ENCODE measurements at regions not wholly inside any gene's neighbourhood (a gene's known extent, or its start where the extent isn't known, plus 50 kb on each side); places are given as distances from the start of the nearest gene placed in this dataset.
"Not testable (repeated sequence)": the region's sequence is repeated elsewhere in the genome, so short reads cannot be mapped to it uniquely, and the experiment has no call there.

DNA sequence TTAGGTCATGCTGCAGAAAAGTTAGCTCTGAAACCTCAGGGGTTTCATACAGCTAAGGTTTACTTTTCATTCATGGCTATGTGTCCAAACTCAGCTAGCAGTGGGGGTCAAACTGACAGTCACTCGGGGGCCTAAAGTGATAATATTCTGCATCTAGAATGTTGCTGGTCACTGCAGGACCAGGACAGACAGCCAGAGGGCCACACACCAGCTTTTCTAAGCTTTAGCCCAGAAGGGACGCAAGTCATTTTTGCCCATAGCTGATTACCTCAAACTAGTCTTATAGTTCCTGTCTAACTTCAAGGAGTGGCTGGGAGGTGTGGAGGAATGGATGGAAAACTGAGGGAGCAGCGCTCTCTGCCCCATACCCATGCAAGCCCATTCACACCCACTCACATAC lies 163.0 kb upstream of the NLRP1 start:
- no peak for DNase-seq (ENCODE audit: low spot score)

DNA sequence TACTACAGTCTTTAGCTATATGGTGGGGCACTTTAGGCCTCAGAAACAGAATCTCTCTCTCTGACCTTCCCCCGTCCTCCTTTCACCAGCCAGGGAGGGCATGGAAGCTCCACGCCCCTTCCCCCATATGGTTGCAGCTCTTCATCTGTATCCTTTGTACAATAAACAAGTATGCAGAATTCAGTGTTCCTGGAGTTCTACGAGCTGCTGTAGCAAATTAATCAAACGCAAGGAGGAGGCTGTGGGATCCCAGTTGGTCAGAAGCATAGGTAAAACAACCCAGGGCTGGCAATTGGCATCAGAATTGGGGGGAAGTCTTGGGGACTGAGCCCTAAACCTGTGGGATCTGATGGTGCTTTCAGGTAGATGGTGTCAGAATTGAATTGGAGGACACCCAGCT lies 163.7 kb upstream of the NLRP1 start:
- no peak for DNase-seq (ENCODE audit: low spot score)

DNA sequence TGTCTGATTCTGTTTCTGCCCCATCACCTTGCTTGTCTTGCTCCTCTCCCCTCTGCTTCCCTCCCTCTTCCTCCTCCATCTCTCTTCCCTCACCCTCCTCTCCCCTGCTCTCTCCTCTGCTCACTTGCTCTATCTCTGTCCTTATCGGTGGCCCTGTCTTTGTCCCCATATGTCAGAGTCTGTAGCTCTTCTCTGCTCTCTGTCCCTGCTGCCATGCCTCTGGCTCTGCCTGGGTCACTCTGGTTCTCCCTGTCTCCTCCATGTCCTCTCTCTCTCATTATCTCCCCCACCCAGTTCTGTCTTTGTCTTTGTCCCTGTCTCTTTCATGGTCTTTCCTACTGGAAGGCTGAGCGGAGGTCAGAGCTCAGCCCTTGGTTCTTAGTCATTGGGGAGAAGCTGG lies 169.1 kb upstream of the NLRP1 start:
- DNase-seq (ENCODE audit: low spot score) = no peak

DNA sequence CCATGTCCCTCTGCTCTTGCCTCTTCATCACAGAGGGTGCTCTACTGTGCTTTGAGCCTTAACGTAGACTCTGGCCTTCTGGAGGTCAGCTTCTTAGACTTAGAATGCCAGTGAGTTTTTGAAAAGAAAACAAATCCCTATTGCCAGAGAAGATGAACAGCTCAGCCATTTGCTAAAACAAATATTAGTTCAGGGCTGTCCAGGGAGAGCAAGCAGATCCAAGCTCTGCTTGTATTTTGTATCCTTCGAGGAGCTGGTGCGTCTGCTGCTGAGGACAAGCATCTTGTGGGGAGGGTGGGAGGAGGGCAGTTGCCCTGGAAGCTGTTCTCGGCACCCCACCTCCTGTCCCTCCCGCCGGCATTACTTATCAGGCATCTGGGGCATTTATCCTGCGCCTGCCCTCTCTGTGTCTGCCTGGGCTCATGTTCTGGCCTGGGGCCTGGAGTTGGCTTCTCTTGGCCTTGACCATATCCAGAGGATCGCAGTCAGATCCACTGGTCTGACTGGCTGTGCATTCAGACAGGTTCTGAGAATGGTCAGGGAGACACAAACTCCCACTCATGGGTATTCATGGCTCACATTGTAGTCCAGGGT lies 173.1 kb upstream of the NLRP1 start:
- no peak for DNase-seq (ENCODE audit: low spot score)

DNA sequence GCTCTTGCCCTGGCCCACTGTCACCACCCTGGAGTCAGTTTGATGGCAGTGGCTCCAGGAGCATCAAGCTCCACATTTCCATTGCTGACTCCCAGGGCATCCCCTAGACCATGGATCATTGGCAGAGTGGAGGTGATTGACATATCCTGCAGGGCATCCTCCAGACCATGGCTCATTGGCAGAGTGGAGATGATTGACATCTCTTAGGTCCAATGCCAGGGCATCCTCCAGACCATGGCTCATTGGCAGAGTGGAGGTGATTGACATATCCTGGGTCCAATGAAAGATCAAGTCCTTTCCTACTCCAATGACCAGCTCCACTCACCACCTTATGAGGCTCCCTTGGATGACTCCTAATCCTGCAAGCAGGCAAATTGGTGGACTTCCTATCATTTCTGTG lies 174.3 kb upstream of the NLRP1 start:
- no peak for DNase-seq (ENCODE audit: low spot score)

DNA sequence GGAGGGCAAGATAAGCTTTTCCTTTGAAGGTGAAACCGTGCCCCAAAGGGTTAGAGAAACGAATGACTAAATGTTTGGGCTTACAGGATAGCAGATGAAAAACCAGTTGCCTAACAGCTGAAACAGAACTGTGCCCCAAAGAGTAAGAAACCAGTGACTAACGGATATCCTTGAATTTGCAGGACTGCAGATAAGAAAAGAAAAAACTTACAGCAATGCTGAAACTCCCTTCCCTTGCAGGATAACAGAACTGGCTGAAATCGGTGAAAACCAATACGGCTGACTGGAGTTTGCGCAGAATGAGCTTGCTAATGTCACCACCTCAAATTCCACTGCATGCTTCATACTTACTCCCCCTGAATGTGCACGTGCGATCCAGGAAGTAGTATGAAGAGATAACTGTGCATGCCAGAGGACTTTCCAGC lies 175.2 kb upstream of the NLRP1 start:
- no peak for DNase-seq (ENCODE audit: low spot score)

DNA sequence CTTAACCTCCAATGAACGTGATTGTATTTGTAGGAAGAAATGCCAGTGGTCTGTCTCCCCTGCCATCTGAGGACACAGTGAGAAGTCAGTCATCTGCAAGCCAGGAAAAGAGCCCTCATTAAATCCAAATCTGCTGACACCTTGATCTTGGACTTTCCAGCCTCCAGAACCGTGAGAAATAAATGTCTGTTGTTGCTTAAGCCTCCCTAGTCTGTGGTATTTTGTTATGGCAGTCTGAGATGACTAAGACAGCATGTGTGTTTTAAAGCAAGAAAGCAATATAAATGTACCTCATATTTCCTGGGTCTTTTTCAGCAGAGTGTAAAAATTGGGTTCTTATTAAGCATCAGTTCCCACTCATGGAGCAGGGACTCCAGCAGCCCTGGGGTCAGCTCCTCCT lies 177.9 kb upstream of the NLRP1 start:
- DNase-seq (ENCODE audit: low spot score) = no peak

DNA sequence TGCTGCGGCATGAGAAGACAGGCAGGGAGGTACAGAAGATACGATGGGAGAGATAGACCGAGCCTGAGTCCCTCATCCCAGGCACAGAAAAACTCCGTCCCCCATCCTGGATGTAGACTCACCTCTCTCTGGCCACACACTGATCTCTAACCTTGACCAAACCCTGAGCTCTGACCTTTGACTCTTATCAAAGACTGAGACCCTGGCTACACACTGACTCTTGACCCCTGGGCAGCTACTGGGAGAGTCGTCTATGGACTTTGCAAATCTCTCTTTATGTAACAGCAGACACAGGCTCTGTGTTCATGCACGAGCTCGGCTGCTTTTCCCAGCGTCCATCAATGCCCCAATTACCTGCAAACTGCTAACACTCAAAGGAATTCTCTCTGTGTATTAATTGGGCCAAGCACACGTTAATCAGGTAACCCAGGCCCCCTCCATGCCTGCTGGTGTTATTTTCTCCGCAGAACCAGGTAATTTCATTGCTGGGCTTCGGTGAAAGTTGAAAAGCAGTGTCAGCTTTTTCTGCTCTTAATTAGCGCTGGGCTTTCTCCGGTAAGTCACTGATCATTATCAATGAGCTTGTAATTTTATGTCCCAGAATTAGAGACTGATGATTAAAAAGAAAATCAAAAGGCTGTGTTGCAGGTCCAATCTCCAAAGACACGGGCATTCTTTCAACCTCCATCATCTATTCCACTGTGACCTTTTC lies 179.4 kb upstream of the NLRP1 start:
- no peak for DNase-seq (ENCODE audit: low spot score)

DNA sequence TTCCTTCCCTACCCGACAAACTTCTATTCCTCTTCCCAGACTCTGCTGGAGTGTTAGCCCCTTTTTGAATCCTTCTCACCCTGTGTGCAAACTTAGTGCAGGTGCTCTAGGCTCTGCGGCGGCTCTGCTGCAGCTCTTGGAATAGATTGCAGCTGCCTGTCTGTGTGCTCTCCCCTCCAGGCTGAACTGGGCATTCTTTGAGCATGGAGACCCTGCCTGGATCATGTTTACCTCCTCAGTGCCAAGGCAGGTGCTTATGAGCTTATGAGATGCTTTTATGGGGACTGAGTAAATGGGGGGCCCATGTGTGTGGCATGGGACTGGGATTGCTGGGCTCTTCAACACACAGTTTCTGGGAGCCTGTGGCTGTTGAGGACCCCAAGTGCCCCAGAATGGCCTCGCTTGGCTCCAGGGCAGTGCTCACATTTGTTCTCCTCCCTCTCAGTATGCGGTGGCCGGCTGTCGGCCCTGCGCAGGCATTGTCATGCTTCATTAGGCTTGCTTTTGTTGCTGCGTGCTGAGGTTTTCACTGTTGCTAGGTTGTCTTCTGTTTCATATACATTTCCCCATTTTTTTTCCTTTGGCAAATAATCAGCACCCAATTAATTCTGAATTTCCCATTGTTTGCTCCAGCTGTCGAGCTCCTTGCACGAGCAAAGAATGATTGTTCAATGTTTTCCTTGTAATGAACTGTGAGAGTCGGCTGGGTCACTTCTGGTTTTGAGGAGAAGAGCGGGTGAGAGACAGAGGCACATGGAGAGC lies 185.5 kb upstream of the NLRP1 start:
- DNase-seq (ENCODE audit: low spot score) = no peak

DNA sequence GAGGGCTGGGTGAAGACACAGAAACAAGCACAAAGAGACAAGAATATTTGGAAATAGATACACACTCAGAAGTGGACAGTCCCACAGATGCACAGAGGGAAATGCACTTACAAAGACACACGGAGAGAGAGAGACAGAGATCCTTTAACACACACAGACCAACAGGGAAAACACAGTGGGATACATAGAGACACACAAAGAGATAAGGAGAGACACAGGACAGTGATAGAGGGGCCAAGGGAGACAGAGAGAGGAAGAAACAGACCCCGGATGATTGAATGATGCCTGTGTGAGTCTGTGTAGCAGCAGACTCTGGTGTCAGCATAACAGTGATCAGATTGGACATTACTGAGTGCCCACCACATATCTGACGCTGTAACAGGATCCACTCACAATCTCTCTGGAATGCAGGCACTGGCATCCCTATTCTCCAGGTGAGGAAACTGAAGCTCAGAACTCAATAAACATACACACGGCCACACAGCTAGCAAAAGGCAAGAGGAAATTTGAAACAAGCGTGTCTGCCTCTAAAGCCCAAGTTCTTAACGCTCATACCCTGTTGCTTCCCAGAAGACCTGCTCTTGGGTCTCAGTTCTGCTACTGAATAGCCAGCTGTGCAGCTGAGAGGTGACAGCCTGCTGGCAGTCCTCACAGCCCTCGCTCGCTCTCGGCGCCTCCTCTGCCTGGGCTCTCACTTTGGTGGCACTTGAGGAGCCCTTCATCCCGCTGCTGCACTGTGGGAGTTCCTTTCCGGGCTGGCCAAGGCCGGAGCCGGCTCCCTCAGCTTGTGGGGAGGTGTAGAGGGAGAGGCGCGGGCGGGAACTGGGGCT lies 186.3 kb upstream of the NLRP1 start:
- no peak for DNase-seq (ENCODE audit: low spot score)

DNA sequence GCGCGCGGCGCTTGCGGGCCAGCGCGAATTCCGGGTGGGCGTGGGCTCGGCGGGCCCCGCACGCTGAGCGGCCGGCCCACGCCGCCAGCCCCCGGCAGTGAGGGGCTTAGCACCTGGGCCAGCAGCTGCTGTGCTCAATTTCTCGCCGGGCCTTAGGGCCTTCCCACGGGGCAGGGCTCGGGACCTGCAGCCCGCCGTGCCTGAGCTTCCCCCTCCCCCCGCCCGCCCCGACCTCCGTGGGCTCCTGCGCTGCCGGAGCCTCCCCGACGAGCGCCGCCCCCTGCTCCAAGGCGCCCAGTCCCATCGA lies 186.9 kb upstream of the NLRP1 start:
- DNase-seq (ENCODE audit: low spot score) = not testable (repeated sequence)

DNA sequence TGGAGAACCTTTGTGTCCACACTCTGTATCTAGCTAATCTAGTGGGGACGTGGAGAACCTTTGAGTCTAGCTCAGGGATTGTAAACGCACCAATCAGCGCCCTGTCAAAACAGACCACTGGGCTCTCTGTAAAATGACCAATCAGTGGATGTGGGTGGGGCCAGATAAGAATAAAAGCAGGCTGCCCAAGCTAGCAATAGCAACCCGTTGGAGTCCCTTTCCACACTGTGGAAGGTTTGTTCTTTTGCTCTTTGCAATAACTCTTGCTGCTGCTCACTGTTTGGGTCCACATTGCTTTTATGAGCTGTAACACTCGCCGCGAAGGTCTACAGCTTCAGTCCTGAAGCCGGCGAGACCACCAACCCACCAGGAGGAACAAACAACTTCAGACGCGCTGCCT lies 187.7 kb upstream of the NLRP1 start:
- DNase-seq (ENCODE audit: low spot score) = not testable (repeated sequence)

DNA sequence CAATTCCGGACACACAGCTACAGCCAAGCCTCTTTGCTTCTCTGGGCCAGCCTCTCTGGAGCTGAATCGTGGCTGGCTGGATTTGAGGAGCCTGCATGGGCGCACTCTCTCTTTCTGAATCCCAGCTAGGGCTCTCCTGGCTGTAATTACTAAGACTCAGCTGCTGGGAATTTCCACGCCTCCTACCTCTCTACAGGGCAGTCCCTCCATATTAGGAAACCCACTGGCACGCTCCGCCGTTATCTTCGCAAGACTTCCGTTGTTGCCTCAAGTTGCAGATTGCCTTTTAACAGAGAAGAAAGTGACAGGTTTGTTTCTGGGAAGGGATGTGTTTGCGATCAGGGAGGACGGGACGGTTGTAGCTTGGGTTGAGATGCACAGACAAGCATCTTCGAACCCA lies 188.4 kb upstream of the NLRP1 start:
- DNase-seq (ENCODE audit: low spot score) = no peak

DNA sequence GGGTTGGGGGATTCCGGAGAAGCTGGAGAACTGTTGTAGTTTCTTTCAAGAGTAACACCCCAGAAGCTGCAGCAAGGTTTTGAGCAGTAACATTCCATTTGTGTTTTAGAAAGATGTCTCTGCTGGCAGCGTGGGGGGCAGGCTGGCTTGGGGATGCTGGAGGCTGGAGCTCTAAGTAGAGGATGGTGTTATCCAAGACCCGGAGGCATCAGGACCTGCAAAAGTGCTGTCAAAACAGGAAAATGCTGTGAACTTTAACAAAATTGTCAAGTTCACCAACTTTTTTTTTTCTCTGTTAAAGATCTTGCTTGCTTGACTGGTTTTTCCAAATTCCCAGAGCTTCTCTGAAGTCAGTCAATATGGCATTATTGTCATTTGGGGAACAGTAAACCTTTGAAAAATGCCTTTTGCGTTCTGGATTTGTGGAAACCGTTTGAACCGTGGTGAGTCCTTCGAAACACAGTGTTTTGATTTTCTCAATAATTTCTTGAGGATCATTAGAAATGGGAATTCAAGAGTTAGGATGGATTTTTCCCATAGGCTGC lies 189.6 kb upstream of the NLRP1 start:
- DNase-seq (ENCODE audit: low spot score) = no peak

DNA sequence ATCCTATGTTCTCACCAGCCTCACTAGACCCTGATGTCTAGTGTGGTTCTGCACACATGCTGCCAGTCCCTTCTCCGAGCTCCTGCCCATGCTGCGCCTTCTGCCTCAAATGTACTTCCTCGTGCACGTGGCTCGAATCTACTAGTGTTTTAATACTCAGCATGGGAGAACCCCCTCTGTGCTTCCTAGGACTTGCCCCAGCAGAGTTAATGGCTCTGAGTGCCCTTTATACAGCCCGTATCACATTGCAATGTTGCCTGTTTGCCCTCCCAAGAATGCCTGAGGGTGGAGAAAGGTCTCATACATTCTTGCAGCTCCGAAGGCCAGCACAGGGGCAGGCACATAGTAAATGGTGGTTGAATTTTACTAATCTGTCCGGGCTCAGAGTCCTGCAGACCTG lies 190.8 kb upstream of the NLRP1 start:
- no peak for DNase-seq (ENCODE audit: low spot score)

DNA sequence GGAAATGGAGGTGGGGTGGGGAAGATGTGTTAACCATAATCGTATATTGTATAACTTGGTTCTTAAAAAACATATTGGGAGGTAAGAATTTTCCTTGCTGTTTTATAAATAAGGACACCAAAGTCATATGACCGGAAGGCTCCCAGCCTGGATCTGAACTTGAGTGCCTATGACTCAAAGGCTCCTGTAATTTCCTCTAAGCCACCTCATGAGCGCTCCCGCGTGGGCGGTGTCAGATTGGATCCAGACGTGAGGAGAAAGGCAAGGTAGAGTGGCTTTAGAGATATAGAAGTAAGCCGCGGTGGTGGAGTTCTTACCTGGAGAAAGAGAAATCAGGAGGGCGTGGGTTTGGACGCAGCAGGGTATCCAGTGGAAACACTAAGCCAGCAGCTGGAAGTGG lies 196.2 kb upstream of the NLRP1 start:
- DNase-seq (ENCODE audit: low spot score) = no peak

DNA sequence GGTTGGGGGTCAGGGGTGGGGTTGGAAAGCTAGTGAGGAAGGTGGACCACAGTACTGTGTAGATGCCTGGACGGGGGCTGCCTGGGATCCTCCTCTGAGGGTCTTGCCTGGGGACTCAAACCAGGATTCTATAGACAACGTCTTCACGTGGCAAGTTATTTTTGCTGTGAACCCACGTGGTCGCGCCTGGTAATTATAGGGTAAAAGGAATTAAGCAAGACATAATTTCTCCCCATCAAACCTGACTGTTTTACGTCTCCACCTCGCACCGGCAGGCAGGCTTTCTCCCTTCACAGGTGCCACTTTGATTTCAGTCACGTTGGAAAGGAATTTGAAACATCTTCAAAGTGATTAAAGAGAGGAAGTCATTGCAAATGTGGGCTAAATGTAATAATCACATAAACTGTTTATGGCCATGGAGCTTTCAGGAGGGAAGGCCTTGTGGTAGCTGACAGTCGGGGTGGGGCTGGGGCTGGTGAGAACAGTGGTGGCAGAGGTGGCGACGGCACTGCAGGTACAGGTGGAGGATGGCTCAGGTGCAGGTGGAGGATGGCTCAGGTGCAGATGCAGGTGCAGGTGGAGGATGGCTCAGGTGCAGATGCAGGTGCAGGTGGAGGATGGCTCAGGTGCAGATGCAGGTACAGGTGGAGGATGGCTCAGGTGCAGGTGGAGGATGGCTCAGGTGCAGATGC lies 197.1 kb upstream of the NLRP1 start:
- DNase-seq (ENCODE audit: low spot score) = no peak

DNA sequence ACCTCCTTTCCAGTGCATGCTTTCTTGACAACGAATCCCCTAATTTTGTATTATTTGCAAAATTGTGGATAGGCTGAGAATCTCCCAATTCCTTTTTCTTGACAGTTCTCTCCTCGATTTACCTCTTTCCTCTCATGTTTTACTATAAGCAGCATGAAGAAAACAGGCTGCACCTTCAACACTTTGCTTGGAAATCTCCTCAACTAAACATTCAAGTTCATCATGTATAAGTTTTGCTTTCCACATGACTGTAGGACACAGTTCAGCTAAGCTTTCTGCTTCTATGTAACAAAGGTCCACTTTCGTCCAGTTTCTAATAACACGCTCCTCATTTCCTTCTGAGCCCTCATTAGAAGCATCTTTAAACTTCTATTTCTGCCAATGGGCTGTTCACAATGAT lies 199.0 kb upstream of the NLRP1 start:
- no peak for DNase-seq (ENCODE audit: low spot score)

DNA sequence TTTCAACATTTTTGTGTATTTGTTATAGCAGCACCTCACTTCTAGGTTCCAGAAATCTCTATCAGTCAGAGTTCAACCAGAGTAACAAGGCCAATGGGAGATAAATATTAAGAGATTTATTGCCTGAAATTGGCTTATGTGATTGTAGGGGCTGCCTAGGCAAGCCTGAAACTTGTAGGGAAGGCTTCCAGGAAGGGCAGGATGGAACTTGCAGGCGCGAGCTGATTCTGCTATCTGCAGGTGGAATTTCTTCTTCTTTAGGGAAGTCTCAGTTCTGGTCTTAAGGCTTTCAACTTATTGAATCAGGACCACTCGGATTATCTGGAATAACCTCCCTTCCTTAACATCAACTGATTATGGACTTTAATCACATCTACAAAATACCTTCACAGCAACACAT lies 199.5 kb upstream of the NLRP1 start:
- DNase-seq (ENCODE audit: low spot score) = no peak

DNA sequence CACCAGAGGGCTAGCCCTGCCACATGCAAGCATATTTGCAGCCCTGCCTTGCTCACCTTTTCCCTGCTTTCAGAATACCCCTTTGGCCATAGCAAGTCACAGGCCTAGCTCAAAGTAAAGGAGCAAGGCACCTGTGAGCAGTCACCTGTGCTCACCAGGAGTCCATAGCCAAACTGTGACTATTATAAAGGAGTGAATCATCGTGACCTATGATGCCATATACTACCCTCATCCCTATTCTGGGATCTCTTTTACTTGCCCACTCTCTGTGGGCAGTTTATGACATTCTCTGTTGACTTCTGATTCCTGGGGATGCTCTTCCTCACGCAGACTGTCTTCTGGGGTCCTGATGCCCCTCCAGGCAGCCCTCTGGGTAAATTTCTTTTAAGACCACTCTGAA lies 200.5 kb upstream of the NLRP1 start:
- DNase-seq (ENCODE audit: low spot score) = no peak

DNA sequence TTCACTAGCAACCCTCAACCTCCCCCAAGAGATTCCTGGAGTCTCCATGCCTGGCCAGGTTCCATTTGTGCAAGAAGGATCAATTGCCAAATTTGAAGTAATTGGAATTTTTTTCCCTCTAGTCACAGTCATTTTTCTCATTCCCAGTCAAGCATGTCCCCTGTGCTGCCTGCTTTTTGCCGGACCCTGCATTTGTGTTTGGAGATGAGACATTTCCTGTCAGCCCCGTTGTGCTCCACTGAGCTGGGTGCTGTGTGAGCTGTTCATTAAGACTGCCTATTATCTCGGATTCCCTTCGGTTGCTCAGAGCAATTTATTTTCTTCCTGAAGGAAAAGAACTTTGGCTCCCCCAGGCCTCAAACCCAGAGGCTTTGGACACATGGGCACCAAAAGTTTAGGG lies 201.0 kb upstream of the NLRP1 start:
- DNase-seq (ENCODE audit: low spot score) = no peak

All from cerebellar cortex (tissue), 1 donor.